DND-41 (cell line): ENCODE measurements at regions not wholly inside any gene's neighbourhood (a gene's known extent, or its start where the extent isn't known, plus 50 kb on each side); places are given as distances from the start of the nearest gene placed in this dataset.

Experiments
- CTCF ChIP-seq: IDR thresholded peaks from 2 replicates; pipeline ENCODE4 v1.5.1; 2012; ENCODE audit warnings: borderline replicate concordance, low read length, moderate library complexity, mild to moderate bottlenecking; ENCODE audit not compliant: poor library complexity, severe bottlenecking; ENCODE audit errors: extremely low read depth
- EZH2 ChIP-seq: IDR thresholded peaks from 3 replicates; pipeline ENCODE4 v1.6.1; 2012; ENCODE audit warnings: borderline replicate concordance, low read depth, mild to moderate bottlenecking, moderate library complexity, low read length, inconsistent platforms; ENCODE audit not compliant: severe bottlenecking

DNA sequence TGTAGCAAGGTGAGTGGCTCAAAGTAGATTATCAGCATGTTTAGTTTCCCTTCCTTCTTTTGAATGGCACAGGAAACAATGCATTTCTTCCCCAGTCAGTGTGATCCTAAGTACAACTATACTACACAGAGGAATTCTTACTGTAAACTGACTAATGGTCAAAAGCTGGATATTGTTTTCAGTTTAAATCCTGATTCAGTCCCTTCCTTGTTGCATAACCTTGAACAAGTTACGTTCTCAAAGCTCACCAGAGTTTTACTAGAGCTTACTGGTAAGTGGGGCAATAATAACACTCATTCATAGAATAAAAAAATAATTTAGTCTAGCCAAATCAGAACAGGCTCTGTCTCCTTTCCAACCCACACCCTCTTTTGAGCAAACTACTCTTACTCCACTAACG is 180.1 kb downstream of the POSTN start:
- TF ChIP-seq CTCF (no peak), EZH2 (no peak)
